ENCODE measurements at regions not wholly inside any gene's neighbourhood (a gene's known extent, or its start where the extent isn't known, plus 50 kb on each side); places are given as distances from the start of the nearest gene placed in this dataset.
A peak's percentile ranks its signal among the peaks of the same experiment; 100 is the strongest.

DNA sequence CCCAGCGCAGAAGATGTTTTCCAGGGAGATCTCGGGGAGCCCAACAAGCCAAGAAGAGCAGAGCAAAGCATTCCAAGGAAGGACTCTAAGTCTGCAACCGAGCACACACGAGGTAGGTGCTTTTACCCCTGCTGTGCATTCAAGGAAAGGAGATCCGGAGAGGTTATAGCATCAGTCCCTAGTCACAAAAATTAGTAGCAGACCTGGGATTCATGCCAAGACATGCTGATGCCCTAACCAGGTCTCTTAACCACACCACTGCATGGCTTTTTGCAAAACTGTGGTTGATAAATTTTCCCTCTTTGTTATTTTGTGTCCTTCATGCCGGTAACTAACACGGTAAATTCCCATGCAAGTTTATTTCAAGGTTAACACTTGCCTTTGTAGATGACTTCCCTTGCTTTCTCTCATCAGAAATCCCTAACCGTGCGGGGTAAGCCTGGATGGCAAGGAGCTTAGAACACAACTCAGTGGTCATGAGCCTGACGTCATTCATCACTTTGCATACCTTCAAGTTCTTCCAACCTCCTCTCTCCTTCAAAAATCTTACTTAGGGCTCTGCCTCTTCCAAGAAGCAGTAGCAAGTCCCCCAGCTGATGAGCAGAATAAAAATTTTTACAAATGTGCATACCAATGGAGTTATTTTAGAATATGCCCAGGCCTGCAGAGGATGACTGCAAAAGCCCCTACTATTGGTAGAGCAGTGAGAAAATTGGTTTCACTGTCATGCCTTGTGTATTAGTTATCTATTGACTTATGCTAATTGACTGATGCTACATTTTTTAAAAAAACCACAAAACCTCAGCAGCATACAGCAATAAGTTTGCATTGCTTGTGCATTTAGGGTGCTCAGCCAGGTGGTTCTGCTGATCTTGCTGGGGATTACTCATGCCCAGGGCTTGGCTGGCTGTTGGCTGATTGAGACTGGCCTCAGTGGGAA, 465.1 kb downstream of the MN1 start:
- no peak overlapping the region for H2BK5ac ChIP-seq (ENCODE audit: low read length)
- no peak overlapping the region for H2BK120ac ChIP-seq (ENCODE audit: low read depth, low read length)
- no peak for DNase-seq
- no peaks in the 10 kb centered on the region for H3K27me3 ChIP-seq (ENCODE audit: insufficient read depth, low read length, poor library complexity)
- H3K56ac ChIP-seq (ENCODE audit: low read length) = no peak overlapping the region
- no peaks in the 10 kb centered on the region for H3K36me3 ChIP-seq (ENCODE audit: control insufficient read depth, insufficient read depth, low read length)
- H4K5ac ChIP-seq (ENCODE audit: low read length) = no peak overlapping the region
- no peak overlapping the region for H3K4me2 ChIP-seq (ENCODE audit: low read length)
- H3K79me2 ChIP-seq (ENCODE audit: control insufficient read depth, insufficient read depth, low read length) = no peaks in the 10 kb centered on the region
- H2AK5ac ChIP-seq (ENCODE audit: low read length) = no peak overlapping the region
- no peak overlapping the region for H3K27ac ChIP-seq (ENCODE audit: low read depth, low read length)
- no peak overlapping the region for H3K18ac ChIP-seq (ENCODE audit: low read length)
- WGBS (ENCODE audit: extremely low coverage, insufficient coverage, low lambda C conversion rate) = no CpG with 5 or more reads among the region's 10 CpGs
- H2BK15ac ChIP-seq (replicated peaks; ENCODE audit: low read depth) = no peak overlapping the region
- no peaks in the 10 kb centered on the region for H3K79me1 ChIP-seq (ENCODE audit: low read length)
- no peak overlapping the region for H3K4ac ChIP-seq (ENCODE audit: low read depth, low read length)
- H3K4me1 ChIP-seq (ENCODE audit: control insufficient read depth, low read depth, low read length) = no peaks in the 10 kb centered on the region
- no peak overlapping the region for H4K8ac ChIP-seq (ENCODE audit: low read depth, low read length)
- H3K9ac ChIP-seq (ENCODE audit: low read length) = no peak overlapping the region
- H3K23ac ChIP-seq (ENCODE audit: low read length) = no peak overlapping the region
- H3K4me3 ChIP-seq (ENCODE audit: low read length) = no peak overlapping the region

DNA sequence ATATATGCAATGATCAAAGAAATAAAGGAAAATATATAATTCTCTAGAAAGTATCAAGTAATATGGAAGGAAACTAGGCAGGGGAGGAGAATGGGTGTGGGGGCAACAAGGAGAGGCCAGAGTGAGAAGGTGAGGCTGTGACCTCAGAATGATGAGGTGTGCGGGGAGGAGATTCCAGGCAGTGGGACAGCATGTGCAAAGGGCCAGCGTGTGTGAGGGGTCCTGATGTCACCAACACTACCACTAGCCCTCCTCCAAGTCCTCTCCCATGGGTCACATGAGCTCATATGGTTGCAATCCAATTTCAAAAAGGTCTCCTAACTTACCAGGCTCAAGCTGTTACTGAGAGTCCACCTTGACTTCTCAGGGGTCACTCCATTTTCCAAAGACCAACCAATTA, 463.9 kb downstream of the MN1 start:
- Histone ChIP-seq H3K23ac (ENCODE audit: low read length) (no peak overlapping the region), H3K4me2 (ENCODE audit: low read length) (no peak overlapping the region), H3K27me3 (ENCODE audit: insufficient read depth, low read length, poor library complexity) (no peaks in the 10 kb centered on the region), H3K4ac (ENCODE audit: low read depth, low read length) (no peak overlapping the region), H3K9ac (ENCODE audit: low read length) (no peak overlapping the region), H3K79me1 (ENCODE audit: low read length) (no peaks in the 10 kb centered on the region), H3K4me1 (ENCODE audit: control insufficient read depth, low read depth, low read length) (no peaks in the 10 kb centered on the region), H4K8ac (ENCODE audit: low read depth, low read length) (no peak overlapping the region), H2BK5ac (ENCODE audit: low read length) (no peak overlapping the region), H3K56ac (ENCODE audit: low read length) (no peak overlapping the region), H2BK120ac (ENCODE audit: low read depth, low read length) (no peak overlapping the region), H3K18ac (ENCODE audit: low read length) (no peak overlapping the region), H2BK15ac (replicated peaks; ENCODE audit: low read depth) (no peak overlapping the region), H3K36me3 (ENCODE audit: control insufficient read depth, insufficient read depth, low read length) (no peaks in the 10 kb centered on the region), H4K5ac (ENCODE audit: low read length) (no peak overlapping the region), H2AK5ac (ENCODE audit: low read length) (no peak overlapping the region), H3K27ac (ENCODE audit: low read depth, low read length) (no peak overlapping the region), H3K4me3 (ENCODE audit: low read length) (no peak overlapping the region), H3K79me2 (ENCODE audit: control insufficient read depth, insufficient read depth, low read length) (no peaks in the 10 kb centered on the region)
- WGBS (ENCODE audit: extremely low coverage, insufficient coverage, low lambda C conversion rate) = no CpG with 5 or more reads among the region's 2 CpGs
- DNase-seq = no peak

DNA sequence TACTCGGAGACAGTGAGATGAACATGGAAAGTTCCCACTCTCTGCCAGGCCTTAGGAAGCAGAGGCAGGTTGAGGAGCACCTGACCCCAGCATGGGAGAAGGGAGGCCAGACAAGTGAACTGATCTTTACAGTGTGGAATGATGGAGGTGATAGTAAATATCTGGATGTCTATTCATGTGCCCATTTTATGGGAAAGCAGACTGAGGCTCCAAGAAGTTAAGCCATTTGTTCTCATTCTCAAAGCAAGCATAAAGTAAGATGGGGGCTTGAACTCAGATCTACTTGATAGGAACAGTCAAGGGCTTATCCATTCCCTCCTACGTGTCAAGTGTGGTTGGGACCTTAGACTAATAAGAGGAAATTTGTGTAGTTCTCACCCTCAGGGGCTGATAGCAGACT, 461.5 kb downstream of the MN1 start:
- no peak overlapping the region for H4K8ac ChIP-seq (ENCODE audit: low read depth, low read length)
- no peak overlapping the region for H2BK120ac ChIP-seq (ENCODE audit: low read depth, low read length)
- no peak overlapping the region for H2AK5ac ChIP-seq (ENCODE audit: low read length)
- no peak overlapping the region for H2BK15ac ChIP-seq (replicated peaks; ENCODE audit: low read depth)
- H3K79me1 ChIP-seq (ENCODE audit: low read length) = no peaks in the 10 kb centered on the region
- H3K4ac ChIP-seq (ENCODE audit: low read depth, low read length) = no peak overlapping the region
- no peaks in the 10 kb centered on the region for H3K79me2 ChIP-seq (ENCODE audit: control insufficient read depth, insufficient read depth, low read length)
- no peak overlapping the region for H3K27ac ChIP-seq (ENCODE audit: low read depth, low read length)
- no peak overlapping the region for H3K4me3 ChIP-seq (ENCODE audit: low read length)
- WGBS (ENCODE audit: extremely low coverage, insufficient coverage, low lambda C conversion rate) = no CpG with 5 or more reads among the region's 2 CpGs
- no peak overlapping the region for H3K23ac ChIP-seq (ENCODE audit: low read length)
- H3K9ac ChIP-seq (ENCODE audit: low read length) = no peak overlapping the region
- no peak overlapping the region for H3K56ac ChIP-seq (ENCODE audit: low read length)
- no peaks in the 10 kb centered on the region for H3K27me3 ChIP-seq (ENCODE audit: insufficient read depth, low read length, poor library complexity)
- peaks cover 1% of the 10 kb centered on the region for H3K4me1 ChIP-seq (ENCODE audit: control insufficient read depth, low read depth, low read length)
- H2BK5ac ChIP-seq (ENCODE audit: low read length) = no peak overlapping the region
- no peak overlapping the region for H3K18ac ChIP-seq (ENCODE audit: low read length)
- no peaks in the 10 kb centered on the region for H3K36me3 ChIP-seq (ENCODE audit: control insufficient read depth, insufficient read depth, low read length)
- DNase-seq = no peak
- no peak overlapping the region for H3K4me2 ChIP-seq (ENCODE audit: low read length)
- H4K5ac ChIP-seq (ENCODE audit: low read length) = no peak overlapping the region

DNA sequence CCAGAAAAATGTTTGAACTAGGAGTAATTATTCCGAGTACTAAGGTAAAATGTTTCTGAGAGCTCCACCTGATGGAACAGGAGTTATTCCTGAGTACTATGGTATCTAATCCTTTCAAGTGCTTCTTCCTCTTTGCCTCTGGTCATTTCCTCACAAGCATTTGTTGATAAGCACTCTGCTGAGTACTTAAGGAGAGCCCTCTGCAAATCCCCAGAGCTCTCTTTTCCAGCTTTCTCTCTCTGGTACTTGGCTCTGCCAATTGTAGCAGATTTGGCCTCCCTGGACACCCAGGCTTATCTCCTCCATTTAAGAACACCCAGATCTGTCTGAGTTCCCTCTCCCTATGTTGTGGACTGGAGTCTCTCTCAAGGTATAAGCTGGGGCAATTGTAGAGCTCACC, 457.0 kb downstream of the MN1 start:
- Histone ChIP-seq H2BK15ac (replicated peaks; ENCODE audit: low read depth) (no peak overlapping the region), H2BK120ac (ENCODE audit: low read depth, low read length) (no peak overlapping the region), H4K5ac (ENCODE audit: low read length) (no peak overlapping the region), H3K18ac (ENCODE audit: low read length) (no peak overlapping the region), H3K4me2 (ENCODE audit: low read length) (no peak overlapping the region), H3K4me1 (ENCODE audit: control insufficient read depth, low read depth, low read length) (peaks cover 1% of the 10 kb centered on the region), H3K4ac (ENCODE audit: low read depth, low read length) (no peak overlapping the region), H3K27ac (ENCODE audit: low read depth, low read length) (no peak overlapping the region), H3K4me3 (ENCODE audit: low read length) (no peak overlapping the region), H3K9ac (ENCODE audit: low read length) (no peak overlapping the region), H2BK5ac (ENCODE audit: low read length) (no peak overlapping the region), H3K27me3 (ENCODE audit: insufficient read depth, low read length, poor library complexity) (no peaks in the 10 kb centered on the region), H3K79me2 (ENCODE audit: control insufficient read depth, insufficient read depth, low read length) (no peaks in the 10 kb centered on the region), H3K56ac (ENCODE audit: low read length) (no peak overlapping the region), H3K36me3 (ENCODE audit: control insufficient read depth, insufficient read depth, low read length) (no peaks in the 10 kb centered on the region), H3K79me1 (ENCODE audit: low read length) (no peaks in the 10 kb centered on the region), H4K8ac (ENCODE audit: low read depth, low read length) (no peak overlapping the region), H2AK5ac (ENCODE audit: low read length) (no peak overlapping the region), H3K23ac (ENCODE audit: low read length) (no peak overlapping the region)
- peak; percentile 61 for DNase-seq
- WGBS (ENCODE audit: extremely low coverage, insufficient coverage, low lambda C conversion rate) = no CpG with 5 or more reads among the region's 1 CpG

DNA sequence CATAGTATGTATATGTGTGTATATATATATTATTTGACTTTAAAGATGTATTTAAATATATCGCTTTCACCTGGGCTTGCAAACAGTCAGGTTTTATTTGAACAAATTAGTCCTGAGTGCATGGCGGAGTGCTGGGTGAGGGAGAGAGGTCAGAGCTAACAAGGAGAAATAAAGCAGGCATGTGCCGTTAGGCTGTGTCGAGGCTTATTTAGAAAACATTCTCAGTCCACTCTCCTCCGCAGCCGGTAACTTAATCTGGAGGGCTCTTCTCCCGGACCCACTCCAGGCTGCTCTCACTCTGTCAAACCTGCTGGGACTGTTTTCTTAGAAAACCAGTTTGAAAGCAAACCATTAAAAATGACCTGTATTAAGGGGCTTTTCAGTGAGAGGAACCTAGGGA, 455.9 kb downstream of the MN1 start:
- no peaks in the 10 kb centered on the region for H3K79me2 ChIP-seq (ENCODE audit: control insufficient read depth, insufficient read depth, low read length)
- H3K27ac ChIP-seq (ENCODE audit: low read depth, low read length) = no peak overlapping the region
- no peak overlapping the region for H3K18ac ChIP-seq (ENCODE audit: low read length)
- no peak overlapping the region for H3K56ac ChIP-seq (ENCODE audit: low read length)
- DNase-seq = no peak
- H3K4me1 ChIP-seq (ENCODE audit: control insufficient read depth, low read depth, low read length) = peaks cover 1% of the 10 kb centered on the region
- H3K9ac ChIP-seq (ENCODE audit: low read length) = no peak overlapping the region
- no peaks in the 10 kb centered on the region for H3K36me3 ChIP-seq (ENCODE audit: control insufficient read depth, insufficient read depth, low read length)
- no peak overlapping the region for H2BK5ac ChIP-seq (ENCODE audit: low read length)
- WGBS (ENCODE audit: extremely low coverage, insufficient coverage, low lambda C conversion rate) = no CpG with 5 or more reads among the region's 7 CpGs
- H3K4me2 ChIP-seq (ENCODE audit: low read length) = no peak overlapping the region
- H2BK15ac ChIP-seq (replicated peaks; ENCODE audit: low read depth) = no peak overlapping the region
- H3K27me3 ChIP-seq (ENCODE audit: insufficient read depth, low read length, poor library complexity) = no peaks in the 10 kb centered on the region
- no peak overlapping the region for H3K4me3 ChIP-seq (ENCODE audit: low read length)
- H2AK5ac ChIP-seq (ENCODE audit: low read length) = no peak overlapping the region
- no peak overlapping the region for H3K23ac ChIP-seq (ENCODE audit: low read length)
- H2BK120ac ChIP-seq (ENCODE audit: low read depth, low read length) = no peak overlapping the region
- H3K4ac ChIP-seq (ENCODE audit: low read depth, low read length) = no peak overlapping the region
- no peak overlapping the region for H4K8ac ChIP-seq (ENCODE audit: low read depth, low read length)
- no peaks in the 10 kb centered on the region for H3K79me1 ChIP-seq (ENCODE audit: low read length)
- H4K5ac ChIP-seq (ENCODE audit: low read length) = no peak overlapping the region

DNA sequence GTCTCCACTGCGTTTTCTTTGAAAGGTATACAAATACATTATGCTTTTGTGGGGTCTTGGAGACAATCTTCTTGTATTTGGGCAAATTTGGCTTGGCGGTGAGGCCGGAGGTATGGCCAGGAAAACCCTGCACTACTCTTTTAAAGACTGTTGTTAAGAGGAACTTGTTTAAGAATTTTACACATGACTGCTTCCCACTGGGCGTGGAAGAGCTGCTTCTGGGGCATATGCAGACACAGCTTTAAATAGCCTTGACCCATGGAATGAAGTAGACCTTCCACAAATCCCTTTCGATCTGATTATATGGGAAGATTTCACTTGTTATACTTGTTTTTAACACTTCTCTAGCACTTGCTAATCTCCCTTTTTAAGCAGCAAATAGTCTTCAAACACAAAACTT, 453.6 kb downstream of the MN1 start:
- Histone ChIP-seq H3K4me3 (ENCODE audit: low read length) (no peak overlapping the region), H4K5ac (ENCODE audit: low read length) (no peak overlapping the region), H3K4ac (ENCODE audit: low read depth, low read length) (no peak overlapping the region), H3K36me3 (ENCODE audit: control insufficient read depth, insufficient read depth, low read length) (no peaks in the 10 kb centered on the region), H3K23ac (ENCODE audit: low read length) (no peak overlapping the region), H2BK5ac (ENCODE audit: low read length) (no peak overlapping the region), H2BK15ac (replicated peaks; ENCODE audit: low read depth) (no peak overlapping the region), H3K79me2 (ENCODE audit: control insufficient read depth, insufficient read depth, low read length) (no peaks in the 10 kb centered on the region), H3K27me3 (ENCODE audit: insufficient read depth, low read length, poor library complexity) (no peaks in the 10 kb centered on the region), H3K18ac (ENCODE audit: low read length) (no peak overlapping the region), H3K79me1 (ENCODE audit: low read length) (no peaks in the 10 kb centered on the region), H4K8ac (ENCODE audit: low read depth, low read length) (no peak overlapping the region), H2AK5ac (ENCODE audit: low read length) (no peak overlapping the region), H3K9ac (ENCODE audit: low read length) (no peak overlapping the region), H3K27ac (ENCODE audit: low read depth, low read length) (no peak overlapping the region), H2BK120ac (ENCODE audit: low read depth, low read length) (no peak overlapping the region), H3K4me1 (ENCODE audit: control insufficient read depth, low read depth, low read length) (peaks cover 1% of the 10 kb centered on the region), H3K56ac (ENCODE audit: low read length) (no peak overlapping the region), H3K4me2 (ENCODE audit: low read length) (no peak overlapping the region)
- no peak for DNase-seq
- WGBS (ENCODE audit: extremely low coverage, insufficient coverage, low lambda C conversion rate) = no CpG with 5 or more reads among the region's 5 CpGs

Data from mesendoderm (in vitro differentiated cells).